GM18951 (cell line): ENCODE measurements at regions not wholly inside any gene's neighbourhood (a gene's known extent, or its start where the extent isn't known, plus 50 kb on each side); places are given as distances from the start of the nearest gene placed in this dataset.

Source experiments
- POLR2A ChIP-seq: IDR thresholded peaks from 4 replicates; pipeline ENCODE4 v1.6.1; 2011; ENCODE audit warnings: mild to moderate bottlenecking; ENCODE audit not compliant: insufficient read length, insufficient read depth; ENCODE audit errors: extremely low read depth
- in situ Hi-C: fragments of 300-500 bp; cut with MboI; formaldehyde crosslinking; loops from one replicate; pipeline ENCODE4 v1.12.0; 2022; ENCODE audit warnings: low sequenced_read_pairs, mixed read lengths, inconsistent platforms; ENCODE audit not compliant: unreplicated experiment

- no peak for TF ChIP-seq POLR2A
- in situ Hi-C loops = no loop called here
These were observed 357.7 kb downstream of the PRDM2 start for GRCh38 chr1:14057640-14058039.

GRCh38 chr1:14061204-14061603 is 361.2 kb downstream of the PRDM2 start:
- in situ Hi-C loops = no loop called here
- TF ChIP-seq POLR2A = no peak

- in situ Hi-C loops = no loop called here
- no peak for TF ChIP-seq POLR2A
These were observed 361.7 kb downstream of the PRDM2 start for GRCh38 chr1:14061722-14062121.

- in situ Hi-C loops = no loop called here
These were observed 362.7 kb downstream of the PRDM2 start for GRCh38 chr1:14062669-14063068.

GRCh38 chr1:14064649-14065442 is 364.9 kb downstream of the PRDM2 start:
- in situ Hi-C loops = no loop called here
- no peak for TF ChIP-seq POLR2A

More at GRCh38 chr1:14062669-14063068, 362.7 kb downstream of the PRDM2 start:
- TF ChIP-seq POLR2A = no peak

- in situ Hi-C loops = no loop called here
These were observed 365.5 kb downstream of the PRDM2 start for GRCh38 chr1:14065486-14065885.

GRCh38 chr1:14067036-14067435 is 367.0 kb downstream of the PRDM2 start:
- in situ Hi-C loops = no loop called here
- TF ChIP-seq POLR2A = no peak

More at GRCh38 chr1:14065486-14065885, 365.5 kb downstream of the PRDM2 start:
- TF ChIP-seq POLR2A = no peak

GRCh38 chr1:14067711-14068110 is 367.7 kb downstream of the PRDM2 start:
- TF ChIP-seq POLR2A = no peak
- in situ Hi-C loops = no loop called here

GRCh38 chr1:14071581-14071980 is 371.6 kb downstream of the PRDM2 start:
- in situ Hi-C loops = no loop called here
- no peak for TF ChIP-seq POLR2A

GRCh38 chr1:14080653-14081052 is 380.7 kb downstream of the PRDM2 start:
- in situ Hi-C loops = no loop called here
- no peak for TF ChIP-seq POLR2A

GRCh38 chr1:14082331-14082730 is 382.3 kb downstream of the PRDM2 start:
- TF ChIP-seq POLR2A = no peak

GRCh38 chr1:14083277-14083676 is 383.3 kb downstream of the PRDM2 start:
- no peak for TF ChIP-seq POLR2A
- in situ Hi-C loops = no loop called here

More at GRCh38 chr1:14082331-14082730, 382.3 kb downstream of the PRDM2 start:
- in situ Hi-C loops = no loop called here

- TF ChIP-seq POLR2A = no peak
- in situ Hi-C loops = no loop called here
These were observed 383.7 kb downstream of the PRDM2 start for GRCh38 chr1:14083706-14084105.

- no peak for TF ChIP-seq POLR2A
- in situ Hi-C loops = no loop called here
These were observed 390.1 kb downstream of the PRDM2 start for GRCh38 chr1:14090062-14090461.

GRCh38 chr1:14090531-14090930 is 390.5 kb downstream of the PRDM2 start:
- in situ Hi-C loops = no loop called here

More at GRCh38 chr1:14090531-14090930, 390.5 kb downstream of the PRDM2 start:
- no peak for TF ChIP-seq POLR2A
